GM12878 (cell line): ENCODE measurements at regions not wholly inside any gene's neighbourhood (a gene's known extent, or its start where the extent isn't known, plus 50 kb on each side); places are given as distances from the start of the nearest gene placed in this dataset.

ENCODE experiments used
- ATAC-seq: fragments of 200-7000 bp; cut with Tn5 transposase; 3 replicates; pipeline ENCODE4 v1.9.1; 2020; ENCODE audit warnings: mild to moderate bottlenecking, moderate library complexity
- BruUV-seq: library from RNA; stranded (reverse); fragments of 400-500 nt; replicated peaks from 2 replicates; lab custom pipeline; 2021; lab: Mats Ljungman, UMichigan
- CTCF ChIA-PET: fragments of 300-600 bp; sonication (Branson Sonifier 250); formaldehyde crosslinking; extraction: SDS; loops from one replicate; lab custom pipeline; 2021; ENCODE audit warnings: inconsistent platforms; lab: Yijun Ruan, JAX
- POLR2A ChIA-PET: fragments of 350-600 bp; formaldehyde crosslinking; extraction: SDS; loops from one replicate; lab custom pipeline; 2021; ENCODE audit warnings: inconsistent platforms; lab: Charles Lee
- RAD21 ChIA-PET: fragments of 300-600 bp; sonication (Branson Sonifier 250); formaldehyde crosslinking; loops from one replicate; lab custom pipeline; 2023; ENCODE audit warnings: antibody characterized with exemption; ENCODE audit not compliant: unreplicated experiment; lab: Charles Lee
- SMC1A ChIA-PET: fragments of 300-600 bp; sonication (Branson Sonifier 250); formaldehyde crosslinking; loops from one replicate; lab custom pipeline; 2023; ENCODE audit not compliant: unreplicated experiment, uncharacterized antibody; lab: Charles Lee
- DNase-seq: peaks from one replicate; pipeline ENCODE4 v3.0.0-alpha.2; 2011; ENCODE audit warnings: low read depth, low spot score
- FAIRE-seq: peaks from 3 replicates; lab custom pipeline; 2011; peaks lifted over from hg19 to GRCh38; lab: Jason Lieb, UNC
- H2AFZ ChIP-seq: 2 replicates; pipeline ENCODE4 v1.6.0; 2011; ENCODE audit warnings: low read depth, low read length, control low read depth; ENCODE audit not compliant: control insufficient read depth
- H3K27ac ChIP-seq: 2 replicates; pipeline ENCODE4 v1.5.1; 2011; ENCODE audit warnings: control low read depth; ENCODE audit not compliant: control insufficient read depth, insufficient read depth
- H3K27me3 ChIP-seq, 2 experiments: replicated peaks in 1 of 2; 2 replicates each; pipeline versions ENCODE4 v1.6.0 to v1.6.1; 2011; ENCODE audit warnings: low read length in 1 of 2; ENCODE audit not compliant: control insufficient read depth in 2 of 2, insufficient read depth in 2 of 2
- H3K36me3 ChIP-seq, 2 experiments: 2 replicates each; pipeline ENCODE4 v1.5.1; 2011; ENCODE audit warnings: low read length in 1 of 2; ENCODE audit not compliant: control insufficient read depth in 2 of 2, insufficient read depth in 2 of 2
- H3K4me1 ChIP-seq: 2 replicates; pipeline ENCODE4 v1.6.1; 2011; ENCODE audit warnings: mild to moderate bottlenecking, low read length, moderate library complexity, mixed read lengths; ENCODE audit not compliant: control insufficient read depth, insufficient read depth
- H3K4me2 ChIP-seq: 2 replicates; pipeline ENCODE4 v1.6.0; 2011; ENCODE audit warnings: control low read depth; ENCODE audit not compliant: control insufficient read depth, insufficient read depth
- H3K4me3 ChIP-seq: fragments of 200-600 bp; sonication (generic); 2 replicates; pipeline ENCODE4 v1.5.1; 2016
- H3K79me2 ChIP-seq: 2 replicates; pipeline ENCODE4 v1.6.0; 2011; ENCODE audit warnings: low read length; ENCODE audit not compliant: control insufficient read depth, insufficient read depth
- H3K9ac ChIP-seq: 2 replicates; pipeline ENCODE4 v1.8.0; 2011; ENCODE audit warnings: low read length, control low read depth, mixed read lengths; ENCODE audit not compliant: control insufficient read depth, insufficient read depth
- H3K9me3 ChIP-seq: replicated peaks from 3 replicates; pipeline ENCODE4 v1.5.1; 2011; ENCODE audit warnings: mild to moderate bottlenecking, low read length; ENCODE audit not compliant: control insufficient read depth, insufficient read depth
- H4K20me1 ChIP-seq: 2 replicates; pipeline ENCODE4 v1.6.0; 2011; ENCODE audit not compliant: control insufficient read depth, insufficient read depth
- ATF2 ChIP-seq: IDR thresholded peaks from 2 replicates; pipeline ENCODE4 v1.6.1; 2012; ENCODE audit warnings: low read length, inconsistent platforms
- BACH1 ChIP-seq: fragments of 450-650 bp; IDR thresholded peaks from 2 replicates; pipeline ENCODE4 v1.6.1; 2017; ENCODE audit warnings: mild to moderate bottlenecking, borderline replicate concordance
- CHD1 ChIP-seq: IDR thresholded peaks from 2 replicates; pipeline ENCODE4 v1.6.1; 2012; ENCODE audit warnings: low read depth, low read length, improper control_type of control experiment
- DPF2 ChIP-seq: fragments of 450-650 bp; IDR thresholded peaks from 2 replicates; pipeline ENCODE4 v1.6.1; 2017; ENCODE audit warnings: mild to moderate bottlenecking
- FOXK2 ChIP-seq: fragments of 450-650 bp; IDR thresholded peaks from 2 replicates; pipeline ENCODE4 v1.6.1; 2017; ENCODE audit warnings: mild to moderate bottlenecking, moderate library complexity
- GATAD2B ChIP-seq: fragments of 450-650 bp; conservative IDR thresholded peaks from 2 replicates; pipeline ENCODE4 v1.6.1; 2017; ENCODE audit warnings: low read depth, mild to moderate bottlenecking, moderate library complexity
- HDAC2 ChIP-seq: fragments of 200-600 bp; sonication (generic); IDR thresholded peaks from 2 replicates; pipeline ENCODE4 v1.6.1; 2017
- HDAC6 ChIP-seq: fragments of 200-600 bp; sonication (generic); IDR thresholded peaks from one replicate; pipeline ENCODE4 v1.8.0; 2017; ENCODE audit warnings: antibody characterized with exemption; ENCODE audit not compliant: unreplicated experiment
- HDGF ChIP-seq: fragments of 450-650 bp; IDR thresholded peaks from 2 replicates; pipeline ENCODE4 v1.6.1; 2016; ENCODE audit warnings: antibody characterized with exemption
- MYC ChIP-seq: IDR thresholded peaks from 2 replicates; pipeline ENCODE4 v1.6.1; 2011; ENCODE audit warnings: mild to moderate bottlenecking, low read length, moderate library complexity, inconsistent platforms; ENCODE audit not compliant: insufficient read depth, insufficient replicate concordance, insufficient read length, severe bottlenecking
- NFXL1 ChIP-seq: fragments of 450-650 bp; IDR thresholded peaks from 2 replicates; pipeline ENCODE4 v1.6.1; 2017; ENCODE audit warnings: antibody characterized with exemption, mild to moderate bottlenecking, borderline replicate concordance
- NR2C2 ChIP-seq: IDR thresholded peaks from 2 replicates; pipeline ENCODE4 v1.6.1; 2011; ENCODE audit warnings: borderline replicate concordance, low read depth; ENCODE audit not compliant: control insufficient read depth, insufficient read length
- PBX3 ChIP-seq: IDR thresholded peaks from 2 replicates; pipeline ENCODE4 v1.6.1; 2011; ENCODE audit warnings: mild to moderate bottlenecking, low read depth, low read length, moderate library complexity; ENCODE audit not compliant: insufficient replicate concordance
- TBL1XR1 ChIP-seq: IDR thresholded peaks from 2 replicates; pipeline ENCODE4 v1.6.1; 2012; ENCODE audit warnings: low read depth, low read length, improper control_type of control experiment
- TCF12 ChIP-seq: IDR thresholded peaks from 2 replicates; pipeline ENCODE4 v1.6.1; 2011; ENCODE audit warnings: low read depth, mild to moderate bottlenecking, low read length
- WGBS: methylation state at CpG from one replicate; pipeline ENCODE4 v1.1.6; 2016; ENCODE audit warnings: low lambda C conversion rate; ENCODE audit not compliant: insufficient replicate concordance, insufficient coverage; ENCODE audit errors: missing lambda C conversion rate; 5-methylcytosine and 5-hydroxymethylcytosine counted together
- in situ Hi-C: fragments of 300-500 bp; cut with MboI; formaldehyde crosslinking; loops from 9 replicates; pipeline ENCODE4 v1.14.3; 2018; ENCODE audit warnings: mixed read lengths
- intact Hi-C: fragments of 100-400 bp; cut with micrococcal nuclease; formaldehyde crosslinking; loops from one replicate; pipeline ENCODE4 v1.14.2; 2022; ENCODE audit not compliant: unreplicated experiment
- TF ChIP-seq, protein P1 (sequence below): fragments of 450-650 bp; IDR thresholded peaks from 2 replicates; pipeline ENCODE4 v1.6.1; 2017; ENCODE audit warnings: antibody characterized with exemption, mild to moderate bottlenecking, moderate library complexity

DNA sequence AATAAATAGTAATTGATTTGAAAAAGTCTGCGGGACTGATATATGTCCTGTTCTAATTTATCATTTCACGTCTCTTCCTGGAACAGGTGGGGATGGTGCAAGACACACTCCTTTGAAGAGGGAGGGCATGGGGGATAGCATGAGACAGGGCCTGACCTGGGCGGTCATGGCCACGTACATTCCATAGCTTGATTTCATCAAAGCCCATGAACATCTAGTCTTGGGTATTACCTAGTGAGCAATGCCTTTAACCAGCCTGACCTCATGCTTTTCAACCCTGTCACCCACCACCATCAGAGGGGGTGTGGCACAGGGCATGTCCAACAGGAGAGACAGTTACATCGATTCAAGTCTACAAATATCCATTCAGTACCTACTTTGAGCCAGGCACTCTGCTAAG, 52.3 kb upstream of the HOPX start:
- H3K36me3 ChIP-seq, result no peaks in the 10 kb centered on the region
- no peaks in the 10 kb centered on the region for H4K20me1 ChIP-seq
- 0 out of 4 replicates have a peak, but pooled peaks cover 0 to 2% of the 10 kb centered on the region in 2 experiments for H3K27me3 ChIP-seq
- DNase-seq (no peak), ATAC-seq (no peak), FAIRE-seq (no peak)
- in situ Hi-C loops (no loop called here), intact Hi-C loops (no loop called here)
- BruUV-seq, result no TSS peak
- TF ChIP-seq PBX3 (no peak), HDAC2 (no peak), NFXL1 (no peak), GATAD2B (no peak), CHD1 (no peak), TCF12 (no peak), DPF2 (no peak), MYC (no peak), NR2C2 (no peak), FOXK2 (no peak), HDGF (no peak), BACH1 (no peak), TBL1XR1 (no peak), HDAC6 (no peak), ATF2 (no peak)
- TF ChIP-seq, protein P1, sequence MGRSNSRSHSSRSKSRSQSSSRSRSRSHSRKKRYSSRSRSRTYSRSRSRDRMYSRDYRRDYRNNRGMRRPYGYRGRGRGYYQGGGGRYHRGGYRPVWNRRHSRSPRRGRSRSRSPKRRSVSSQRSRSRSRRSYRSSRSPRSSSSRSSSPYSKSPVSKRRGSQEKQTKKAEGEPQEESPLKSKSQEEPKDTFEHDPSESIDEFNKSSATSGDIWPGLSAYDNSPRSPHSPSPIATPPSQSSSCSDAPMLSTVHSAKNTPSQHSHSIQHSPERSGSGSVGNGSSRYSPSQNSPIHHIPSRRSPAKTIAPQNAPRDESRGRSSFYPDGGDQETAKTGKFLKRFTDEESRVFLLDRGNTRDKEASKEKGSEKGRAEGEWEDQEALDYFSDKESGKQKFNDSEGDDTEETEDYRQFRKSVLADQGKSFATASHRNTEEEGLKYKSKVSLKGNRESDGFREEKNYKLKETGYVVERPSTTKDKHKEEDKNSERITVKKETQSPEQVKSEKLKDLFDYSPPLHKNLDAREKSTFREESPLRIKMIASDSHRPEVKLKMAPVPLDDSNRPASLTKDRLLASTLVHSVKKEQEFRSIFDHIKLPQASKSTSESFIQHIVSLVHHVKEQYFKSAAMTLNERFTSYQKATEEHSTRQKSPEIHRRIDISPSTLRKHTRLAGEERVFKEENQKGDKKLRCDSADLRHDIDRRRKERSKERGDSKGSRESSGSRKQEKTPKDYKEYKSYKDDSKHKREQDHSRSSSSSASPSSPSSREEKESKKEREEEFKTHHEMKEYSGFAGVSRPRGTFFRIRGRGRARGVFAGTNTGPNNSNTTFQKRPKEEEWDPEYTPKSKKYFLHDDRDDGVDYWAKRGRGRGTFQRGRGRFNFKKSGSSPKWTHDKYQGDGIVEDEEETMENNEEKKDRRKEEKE, result no peak
- H3K9me3 ChIP-seq, result no peaks in the 10 kb centered on the region; the same call in 2 of the 3 replicates
- POLR2A ChIA-PET, result no interaction called here
- RAD21 ChIA-PET, result no interaction called here
- CTCF ChIA-PET, result interaction anchor here (1.0 kb wide), 1 partner anchor 9 kb away, joined by 3 read pairs; no protein-coding TSS in a partner anchor
- no peak overlapping the region for H3K4me2 ChIP-seq
- 77% methylated on average over 5 of the region's 5 CpGs for WGBS
- H3K4me1 ChIP-seq, result no peaks in the 10 kb centered on the region
- SMC1A ChIA-PET, result no interaction called here
- H3K27ac ChIP-seq, result no peak overlapping the region
- no peak overlapping the region for H2AFZ ChIP-seq
- H3K4me3 ChIP-seq, result no peak overlapping the region
- H3K9ac ChIP-seq, result no peak overlapping the region
- H3K79me2 ChIP-seq, result no peaks in the 10 kb centered on the region
